Esophagus (tissue), 2 donors: ENCODE measurements at regions not wholly inside any gene's neighbourhood (a gene's known extent, or its start where the extent isn't known, plus 50 kb on each side); places are given as distances from the start of the nearest gene placed in this dataset.

ENCODE experiments used
- H3K27ac ChIP-seq, 2 donors: one replicate each; pipeline ENCODE4 v1.5.1; 2013; ENCODE audit warnings: low read depth in 2 of 2, mild to moderate bottlenecking in 2 of 2, inconsistent platforms in 1 of 2, low read length in 1 of 2, moderate library complexity in 1 of 2
- H3K27me3 ChIP-seq, 2 donors: one replicate each; pipeline ENCODE4 v1.6.1; 2013; ENCODE audit warnings: low read length in 2 of 2, control low read depth in 1 of 2, mild to moderate bottlenecking in 1 of 2; ENCODE audit not compliant: insufficient read depth in 2 of 2, control insufficient read depth in 1 of 2
- H3K36me3 ChIP-seq, 2 donors: one replicate each; pipeline ENCODE4 v1.6.1; 2013; ENCODE audit warnings: low read length in 1 of 2; ENCODE audit not compliant: control insufficient read depth in 2 of 2, insufficient read depth in 2 of 2
- H3K4me1 ChIP-seq, 2 donors: one replicate each; pipeline ENCODE4 v1.6.1; 2013; ENCODE audit warnings: low read length in 1 of 2; ENCODE audit not compliant: control insufficient read depth in 2 of 2, insufficient read depth in 2 of 2
- H3K4me3 ChIP-seq, 2 donors: one replicate each; pipeline ENCODE4 v1.5.1; 2013; ENCODE audit warnings: low read length in 2 of 2, mild to moderate bottlenecking in 2 of 2, low read depth in 1 of 2, moderate library complexity in 1 of 2
- H3K9me3 ChIP-seq, 2 donors: one replicate each; pipeline ENCODE4 v1.6.1; 2013; ENCODE audit warnings: mild to moderate bottlenecking in 2 of 2, low read depth in 1 of 2, low read length in 1 of 2, moderate library complexity in 1 of 2; ENCODE audit not compliant: control insufficient read depth in 2 of 2, insufficient read depth in 1 of 2
- WGBS, 2 donors: extraction: QIAGEN DNeasy Blood & Tissue Kit; methylation state at CpG; one replicate each; pipeline ENCODE4 v1.1.7; 2013; 5-methylcytosine and 5-hydroxymethylcytosine counted together
- donor health status: healthy with polysubstance abuse.
- donor health status: Bipolar disorder and iron deficiency.

- Histone ChIP-seq H3K27ac (no peak overlapping the region), H3K36me3 (no peaks in the 10 kb centered on the region), H3K27me3 (no peaks in the 10 kb centered on the region), H3K4me3 (no peak overlapping the region), H3K4me1 (no peaks in the 10 kb centered on the region), H3K9me3 (no peaks in the 10 kb centered on the region)
- 93 to 95% methylated on average over 16 of the region's 16 CpGs for WGBS, 2 donors
These were observed 1081.8 kb upstream of the TMEFF2 start for GRCh38 chr2:193276560-193276959.

GRCh38 chr2:193276069-193276468 is 1081.3 kb upstream of the TMEFF2 start:
- Histone ChIP-seq H3K4me3 (no peak overlapping the region), H3K27me3 (no peaks in the 10 kb centered on the region), H3K4me1 (no peaks in the 10 kb centered on the region), H3K9me3 (no peaks in the 10 kb centered on the region), H3K27ac (no peak overlapping the region), H3K36me3 (no peaks in the 10 kb centered on the region)
- 87 to 88% methylated on average over 6 of the region's 6 CpGs for WGBS, 2 donors

GRCh38 chr2:193272011-193272410 is 1077.3 kb upstream of the TMEFF2 start:
- no peaks in the 10 kb centered on the region for H3K36me3 ChIP-seq
- no peaks in the 10 kb centered on the region for H3K4me1 ChIP-seq
- 58 to 84% methylated on average over 1 of the region's 1 CpG for whole genome bisulfite sequencing, 2 donors
- no peak overlapping the region for H3K27ac ChIP-seq
- H3K9me3 ChIP-seq = no peaks in the 10 kb centered on the region
- H3K4me3 ChIP-seq = no peak overlapping the region
- no peaks in the 10 kb centered on the region for H3K27me3 ChIP-seq

GRCh38 chr2:193270816-193271215 is 1076.1 kb upstream of the TMEFF2 start:
- no peaks in the 10 kb centered on the region for H3K27me3 ChIP-seq
- no peaks in the 10 kb centered on the region for H3K4me1 ChIP-seq
- no peaks in the 10 kb centered on the region for H3K9me3 ChIP-seq
- H3K36me3 ChIP-seq = no peaks in the 10 kb centered on the region
- H3K4me3 ChIP-seq = no peak overlapping the region
- H3K27ac ChIP-seq = no peak overlapping the region

- Histone ChIP-seq H3K9me3 (no peaks in the 10 kb centered on the region), H3K4me1 (no peaks in the 10 kb centered on the region), H3K27ac (no peak overlapping the region), H3K4me3 (no peak overlapping the region), H3K27me3 (no peaks in the 10 kb centered on the region), H3K36me3 (no peaks in the 10 kb centered on the region)
- 49 to 60% methylated on average over 1 of the region's 1 CpG for WGBS, 2 donors
These were observed 1072.8 kb upstream of the TMEFF2 start for GRCh38 chr2:193267496-193268002.

GRCh38 chr2:193253014-193253530 is 1058.3 kb upstream of the TMEFF2 start:
- no peak overlapping the region for H3K4me3 ChIP-seq
- no peaks in the 10 kb centered on the region for H3K27me3 ChIP-seq
- H3K4me1 ChIP-seq = no peaks in the 10 kb centered on the region
- H3K27ac ChIP-seq = no peak overlapping the region
- H3K9me3 ChIP-seq = peaks cover 0 to 2% of the 10 kb centered on the region in 2 donors
- no peaks in the 10 kb centered on the region for H3K36me3 ChIP-seq

- Histone ChIP-seq H3K36me3 (no peaks in the 10 kb centered on the region), H3K9me3 (peaks cover 0 to 2% of the 10 kb centered on the region in 2 donors), H3K27me3 (no peaks in the 10 kb centered on the region), H3K27ac (no peak overlapping the region), H3K4me1 (no peaks in the 10 kb centered on the region), H3K4me3 (no peak overlapping the region)
- WGBS, 2 donors = 52 to 55% methylated on average over 3 of the region's 3 CpGs
These were observed 1057.2 kb upstream of the TMEFF2 start for GRCh38 chr2:193251909-193252308.

- no peaks in the 10 kb centered on the region for H3K27me3 ChIP-seq
- no peak overlapping the region for H3K4me3 ChIP-seq
- peaks cover 0 to 2% of the 10 kb centered on the region in 2 donors for H3K9me3 ChIP-seq
- H3K36me3 ChIP-seq = no peaks in the 10 kb centered on the region
- H3K27ac ChIP-seq = no peak overlapping the region
- no peaks in the 10 kb centered on the region for H3K4me1 ChIP-seq
These were observed 1055.7 kb upstream of the TMEFF2 start for GRCh38 chr2:193250389-193250788.

- H3K27me3 ChIP-seq = no peaks in the 10 kb centered on the region
- H3K9me3 ChIP-seq = no peaks in the 10 kb centered on the region
- no peaks in the 10 kb centered on the region for H3K36me3 ChIP-seq
- no peak overlapping the region for H3K27ac ChIP-seq
- 85% methylated on average over 1 of the region's 1 CpG for WGBS, 2 donors
- H3K4me1 ChIP-seq = no peaks in the 10 kb centered on the region
- H3K4me3 ChIP-seq = no peak overlapping the region
These were observed 1046.0 kb upstream of the TMEFF2 start for GRCh38 chr2:193240752-193241151.

- Histone ChIP-seq H3K4me3 (no peak overlapping the region), H3K36me3 (no peaks in the 10 kb centered on the region), H3K4me1 (no peaks in the 10 kb centered on the region), H3K27ac (no peak overlapping the region), H3K9me3 (no peaks in the 10 kb centered on the region), H3K27me3 (no peaks in the 10 kb centered on the region)
- 52 to 75% methylated on average over 2 of the region's 2 CpGs for WGBS, 2 donors
These were observed 1036.9 kb upstream of the TMEFF2 start for GRCh38 chr2:193231634-193232033.
